ENCODE measurements at regions not wholly inside any gene's neighbourhood (a gene's known extent, or its start where the extent isn't known, plus 50 kb on each side); places are given as distances from the start of the nearest gene placed in this dataset.

DNA sequence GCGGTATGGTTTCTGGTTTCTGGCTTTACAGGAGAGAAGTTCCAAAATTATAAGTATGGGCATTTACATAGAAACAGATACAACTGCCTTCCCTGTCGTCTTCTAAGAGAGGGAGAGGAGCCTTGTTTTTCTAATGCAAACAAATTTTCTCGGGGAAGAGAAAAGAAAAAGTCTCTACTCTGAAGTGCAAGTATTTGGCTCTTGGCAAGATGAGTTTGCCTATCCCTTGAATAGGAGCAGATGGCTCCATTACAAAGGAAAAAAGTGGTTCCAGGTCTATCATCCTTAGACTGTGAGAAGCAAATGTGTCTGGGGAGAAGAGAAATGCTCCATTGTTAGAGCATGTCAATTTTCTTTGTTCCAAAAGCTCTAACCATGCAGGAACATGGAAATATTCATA is 455.6 kb downstream of the BUD13 start:
- DNase-seq (ENCODE audit: low read depth), result no peak
- no peak for TF ChIP-seq CTCF (IDR thresholded peaks at IDR 0.05; ENCODE audit: control insufficient read depth, insufficient read depth, low read depth, low read length, missing control alignments)
- H3K4me3 ChIP-seq (ENCODE audit: control insufficient read depth, low read depth, low read length), result no peak overlapping the region

DNA sequence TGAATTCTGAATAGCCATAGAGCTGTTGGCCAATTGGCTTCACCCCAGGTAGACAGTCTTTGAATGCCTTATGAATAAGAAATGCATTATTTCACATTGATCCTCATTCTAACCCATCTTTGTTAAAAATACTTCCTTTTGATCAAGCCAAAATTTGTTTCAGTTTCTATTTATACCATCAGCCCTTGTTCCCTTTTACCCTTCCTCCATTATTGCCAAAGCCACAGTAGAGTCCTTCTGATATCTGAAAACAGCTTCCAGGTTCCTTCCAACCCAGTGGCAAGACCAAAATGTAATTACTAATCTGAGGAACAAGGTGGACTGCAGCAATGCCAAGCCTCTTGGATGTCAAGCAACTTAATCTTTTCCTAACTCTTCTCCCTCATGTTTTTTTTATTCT is 458.8 kb downstream of the BUD13 start:
- H3K4me3 ChIP-seq (ENCODE audit: control insufficient read depth, low read depth, low read length), result no peak overlapping the region
- DNase-seq (ENCODE audit: low read depth), result no peak
- TF ChIP-seq CTCF (IDR thresholded peaks at IDR 0.05; ENCODE audit: control insufficient read depth, insufficient read depth, low read depth, low read length, missing control alignments), result no peak

DNA sequence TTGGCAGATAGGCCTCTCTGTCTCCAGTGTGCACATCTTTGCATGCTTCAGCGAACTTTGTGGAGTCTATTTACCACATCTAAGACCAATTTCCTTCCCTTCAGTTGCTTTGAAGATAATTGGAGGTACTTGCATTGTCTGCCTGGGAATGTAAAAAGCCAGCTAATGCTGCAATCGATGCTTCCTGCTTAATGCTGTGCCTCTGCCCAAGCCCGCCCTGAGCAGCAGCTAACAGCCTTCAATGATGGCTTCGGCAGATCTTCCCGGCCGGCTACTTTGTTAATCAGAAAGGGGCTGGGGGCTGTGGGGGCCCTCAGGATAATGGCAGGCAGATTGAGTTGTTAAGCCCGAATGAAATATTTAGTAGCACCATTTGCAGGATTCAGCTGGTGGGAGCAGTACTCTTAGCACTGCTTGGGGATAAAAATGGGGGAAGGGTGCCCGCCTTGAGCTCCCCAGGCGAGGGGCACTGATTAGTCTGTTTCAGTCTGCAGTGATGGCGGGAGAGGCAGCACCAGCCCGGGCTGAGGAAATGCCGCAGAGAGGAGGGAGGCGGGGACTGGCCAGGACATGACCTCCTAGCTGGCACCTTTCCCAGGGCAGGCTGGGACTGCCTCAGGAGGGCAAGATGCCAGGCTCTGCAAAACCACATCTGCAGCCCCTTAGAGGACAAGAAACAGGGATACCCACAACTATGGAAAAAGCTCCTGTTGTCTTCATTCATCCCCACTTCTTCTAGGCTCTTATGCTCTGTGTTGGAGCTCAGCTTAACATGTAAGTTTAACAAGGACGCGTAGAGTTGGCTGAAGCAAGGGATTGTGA is 460.0 kb downstream of the BUD13 start:
- H3K4me3 ChIP-seq (ENCODE audit: control insufficient read depth, low read depth, low read length), result no peak overlapping the region
- TF ChIP-seq CTCF (IDR thresholded peaks at IDR 0.05; ENCODE audit: control insufficient read depth, insufficient read depth, low read depth, low read length, missing control alignments), result no peak
- no peak for DNase-seq (ENCODE audit: low read depth)

GRCh38 chr11:116311206-116311605 is 461.6 kb downstream of the BUD13 start:
- no peak overlapping the region for H3K4me3 ChIP-seq (ENCODE audit: control insufficient read depth, low read depth, low read length)
- no peak for TF ChIP-seq CTCF (IDR thresholded peaks at IDR 0.05; ENCODE audit: control insufficient read depth, insufficient read depth, low read depth, low read length, missing control alignments)
- DNase-seq (ENCODE audit: low read depth), result no peak

- no peak overlapping the region for H3K4me3 ChIP-seq (ENCODE audit: control insufficient read depth, low read depth, low read length)
- DNase-seq (ENCODE audit: low read depth), result no peak
- TF ChIP-seq CTCF (IDR thresholded peaks at IDR 0.05; ENCODE audit: control insufficient read depth, insufficient read depth, low read depth, low read length, missing control alignments), result no peak
Observed at GRCh38 chr11:116310698-116311097, 462.1 kb downstream of the BUD13 start.

DNA sequence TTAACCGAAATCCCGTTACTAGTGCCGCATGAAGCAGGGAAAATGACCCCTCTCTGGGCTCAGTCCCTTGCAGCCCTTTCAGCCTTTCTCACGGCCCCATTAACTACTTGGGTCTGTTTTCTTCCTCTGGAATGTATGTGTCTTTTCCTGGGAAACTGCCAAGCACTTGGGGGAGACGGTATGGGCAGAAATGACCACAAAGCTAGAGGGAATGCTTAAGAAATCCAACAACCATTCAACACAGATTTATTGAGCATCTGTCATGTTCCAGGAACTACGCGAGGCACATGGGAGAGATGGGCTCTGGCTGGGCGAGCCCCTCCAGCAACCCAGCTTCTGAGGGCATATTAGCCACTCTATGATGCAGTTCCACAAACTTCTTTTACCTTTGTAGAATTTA is 462.6 kb downstream of the BUD13 start:
- DNase-seq (ENCODE audit: low read depth), result no peak
- no peak overlapping the region for H3K4me3 ChIP-seq (ENCODE audit: control insufficient read depth, low read depth, low read length)
- no peak for TF ChIP-seq CTCF (IDR thresholded peaks at IDR 0.05; ENCODE audit: control insufficient read depth, insufficient read depth, low read depth, low read length, missing control alignments)

Data from AG09309 (cell line).